CD4-positive, alpha-beta T cell (primary cell): ENCODE measurements at regions not wholly inside any gene's neighbourhood (a gene's known extent, or its start where the extent isn't known, plus 50 kb on each side); places are given as distances from the start of the nearest gene placed in this dataset.

Source experiments
- ATAC-seq: fragments of 200-7000 bp; cut with Tn5 transposase; one replicate; pipeline ENCODE4 v1.10.0; 2022; ENCODE audit warnings: mild to moderate bottlenecking; ENCODE audit not compliant: poor library complexity
- CTCF ChIA-PET: fragments of 350-600 bp; sonication (Branson Sonifier 250); formaldehyde crosslinking; loops from one replicate; lab custom pipeline; 2021; ENCODE audit warnings: antibody characterized with exemption, inconsistent platforms; lab: Charles Lee
- POLR2A ChIA-PET: fragments of 350-600 bp; sonication (Branson Sonifier 250); formaldehyde crosslinking; loops from one replicate; lab custom pipeline; 2021; ENCODE audit warnings: antibody characterized with exemption, inconsistent platforms; lab: Charles Lee
- DNase-seq, 14 experiments: peaks; one replicate each; pipeline ENCODE4 v3.0.0-alpha.2; 2013 to 2020; ENCODE audit warnings: mixed read lengths in 2 of 14
- H3K27ac ChIP-seq, 2 donors: one replicate each; pipeline versions ENCODE4 v1.5.1 to v1.7.0; 2013; ENCODE audit warnings: low read length in 2 of 2, low read depth in 1 of 2, mild to moderate bottlenecking in 1 of 2
- H3K27me3 ChIP-seq, 2 experiments: 1 replicate in 1 of 2; 2 replicates in 1 of 2; pipeline versions ENCODE4 v1.6.1 to v1.7.0; 2013; ENCODE audit warnings: low read length in 2 of 2, control low read depth in 1 of 2, mild to moderate bottlenecking in 1 of 2, moderate library complexity in 1 of 2; ENCODE audit not compliant: insufficient read depth in 2 of 2, control insufficient read depth in 1 of 2
- H3K36me3 ChIP-seq: one replicate; pipeline ENCODE4 v1.6.1; 2013; ENCODE audit warnings: low read length, control low read depth; ENCODE audit not compliant: insufficient read depth
- H3K4me1 ChIP-seq: one replicate; pipeline ENCODE4 v1.6.1; 2013; ENCODE audit warnings: low read length, control low read depth; ENCODE audit not compliant: insufficient read depth
- H3K4me3 ChIP-seq: one replicate; pipeline ENCODE4 v1.5.1; 2013; ENCODE audit warnings: mild to moderate bottlenecking, low read length, moderate library complexity
- H3K9me3 ChIP-seq, 2 experiments: 1 replicate in 1 of 2; 2 replicates in 1 of 2; pipeline versions ENCODE4 v1.6.1 to v1.7.0; 2013; ENCODE audit warnings: low read length in 2 of 2, mild to moderate bottlenecking in 2 of 2, control low read depth in 1 of 2, moderate library complexity in 1 of 2; ENCODE audit not compliant: control insufficient read depth in 1 of 2, insufficient read depth in 1 of 2
- H3K27ac Mint-ChIP-seq: one replicate; pipeline ENCODE4 v1.8.0; 2020; ENCODE audit warnings: mixed read lengths
- H3K27me3 Mint-ChIP-seq: one replicate; pipeline ENCODE4 v1.8.0; 2021; ENCODE audit warnings: mixed read lengths
- H3K36me3 Mint-ChIP-seq: one replicate; pipeline ENCODE4 v1.8.0; 2021; ENCODE audit warnings: low read depth, mixed read lengths
- H3K4me1 Mint-ChIP-seq: one replicate; pipeline ENCODE4 v1.8.0; 2021; ENCODE audit warnings: low read depth, mixed read lengths
- H3K4me3 Mint-ChIP-seq: one replicate; pipeline ENCODE4 v1.8.0; 2020; ENCODE audit warnings: mild to moderate bottlenecking, mixed read lengths
- H3K9me3 Mint-ChIP-seq: one replicate; pipeline ENCODE4 v1.8.0; 2020; ENCODE audit warnings: mixed read lengths
- CTCF ChIP-seq: fragments of 200-600 bp; IDR thresholded peaks from one replicate; pipeline ENCODE4 v1.8.0; 2022; ENCODE audit warnings: antibody characterized with exemption, mild to moderate bottlenecking
- intact Hi-C, 2 experiments: fragments of 100-400 bp; cut with DNase I in 1 of 2; cut with micrococcal nuclease in 1 of 2; formaldehyde crosslinking; loops; one replicate each; pipeline versions ENCODE4 v1.15.1 to v1.9.0; 2023 to 2025; cut with DNase I, micrococcal nuclease

- POLR2A ChIA-PET: no interaction called here
- H3K27ac ChIP-seq: no peak overlapping the region
- Mint-ChIP-seq H3K4me1 (no peaks in the 10 kb centered on the region), H3K27me3 (no peaks in the 10 kb centered on the region), H3K4me3 (no peak overlapping the region), H3K27ac (no peak overlapping the region), H3K9me3 (peaks cover 7% of the 10 kb centered on the region), H3K36me3 (no peaks in the 10 kb centered on the region)
- H3K27me3 ChIP-seq: no peaks in the 10 kb centered on the region
- no peak for DNase-seq
- CTCF ChIA-PET: no interaction called here
- H3K4me1 ChIP-seq: no peaks in the 10 kb centered on the region
- intact Hi-C loops: no loop called here
- no peak for ATAC-seq
- TF ChIP-seq CTCF: no peak
- H3K36me3 ChIP-seq: no peaks in the 10 kb centered on the region
- H3K9me3 ChIP-seq: peaks cover 0 to 8% of the 10 kb centered on the region in 2 experiments
- no peak overlapping the region for H3K4me3 ChIP-seq
Measured at GRCh38 chr4:135385830-135386581, 1184.4 kb upstream of the PABPC4L start.

GRCh38 chr4:135383356-135384288 lies 1182.0 kb upstream of the PABPC4L start:
- H3K4me3 Mint-ChIP-seq: no peak overlapping the region
- H3K27ac Mint-ChIP-seq: no peak overlapping the region
- Histone ChIP-seq H3K27ac (no peak overlapping the region), H3K9me3 (peaks cover 0 to 16% of the 10 kb centered on the region in 2 experiments), H3K27me3 (no peaks in the 10 kb centered on the region), H3K4me1 (no peaks in the 10 kb centered on the region), H3K36me3 (no peaks in the 10 kb centered on the region), H3K4me3 (no peak overlapping the region)
- no peaks in the 10 kb centered on the region for H3K27me3 Mint-ChIP-seq
- intact Hi-C loops: no loop called here
- no peak for TF ChIP-seq CTCF
- H3K36me3 Mint-ChIP-seq: no peaks in the 10 kb centered on the region
- H3K9me3 Mint-ChIP-seq: peaks cover 6% of the 10 kb centered on the region
- DNase-seq (no peak), ATAC-seq (no peak)
- no peaks in the 10 kb centered on the region for H3K4me1 Mint-ChIP-seq
- POLR2A ChIA-PET: no interaction called here
- CTCF ChIA-PET: no interaction called here

GRCh38 chr4:135382280-135382959 lies 1180.8 kb upstream of the PABPC4L start:
- ChIA-PET CTCF (no interaction called here), POLR2A (no interaction called here)
- intact Hi-C loops: no loop called here
- no peak overlapping the region for H3K4me3 Mint-ChIP-seq
- no peak for TF ChIP-seq CTCF
- ATAC-seq (no peak), DNase-seq (no peak)
- H3K36me3 Mint-ChIP-seq: no peaks in the 10 kb centered on the region
- Histone ChIP-seq H3K4me1 (no peaks in the 10 kb centered on the region), H3K27me3 (no peaks in the 10 kb centered on the region), H3K36me3 (no peaks in the 10 kb centered on the region), H3K27ac (no peak overlapping the region), H3K4me3 (no peak overlapping the region), H3K9me3 (peaks cover 0 to 16% of the 10 kb centered on the region in 2 experiments)
- H3K9me3 Mint-ChIP-seq: peaks cover 11% of the 10 kb centered on the region
- no peak overlapping the region for H3K27ac Mint-ChIP-seq
- no peaks in the 10 kb centered on the region for H3K4me1 Mint-ChIP-seq
- no peaks in the 10 kb centered on the region for H3K27me3 Mint-ChIP-seq
